WTC11 (cell line): ENCODE measurements at regions not wholly inside any gene's neighbourhood (a gene's known extent, or its start where the extent isn't known, plus 50 kb on each side); places are given as distances from the start of the nearest gene placed in this dataset.

ENCODE experiments used
- ATAC-seq: fragments of 200-7000 bp; cut with Tn5 transposase; 2 replicates; pipeline ENCODE4 v1.10.0; 2021; ENCODE audit warnings: mild to moderate bottlenecking, moderate library complexity
- CTCF ChIA-PET: fragments of 300-600 bp; sonication (Branson Sonifier 250); formaldehyde crosslinking; loops from one replicate; lab custom pipeline; 2021; ENCODE audit warnings: antibody characterized with exemption; lab: Charles Lee
- POLR2A ChIA-PET: fragments of 350-600 bp; sonication (Branson Sonifier 250); formaldehyde crosslinking; loops from one replicate; lab custom pipeline; 2021; ENCODE audit warnings: antibody characterized with exemption; lab: Charles Lee
- DNase-seq: peaks from one replicate; pipeline ENCODE4 v3.0.0; 2021; ENCODE audit warnings: low spot score
- H3K27ac Mint-ChIP-seq: 2 replicates; pipeline ENCODE4 v1.8.0; 2021; ENCODE audit warnings: mixed read lengths
- H3K27me3 Mint-ChIP-seq: 2 replicates; pipeline ENCODE4 v1.8.0; 2021; ENCODE audit warnings: low read depth, mild to moderate bottlenecking, moderate library complexity, mixed read lengths
- H3K36me3 Mint-ChIP-seq: 2 replicates; pipeline ENCODE4 v1.8.0; 2021; ENCODE audit warnings: mixed read lengths
- H3K4me1 Mint-ChIP-seq: 2 replicates; pipeline ENCODE4 v1.8.0; 2022; ENCODE audit warnings: mixed read lengths
- H3K4me3 Mint-ChIP-seq: 2 replicates; pipeline ENCODE4 v1.8.0; 2021; ENCODE audit warnings: mild to moderate bottlenecking, moderate library complexity, mixed read lengths
- H3K9me3 Mint-ChIP-seq: 2 replicates; pipeline ENCODE4 v1.8.0; 2021; ENCODE audit warnings: mixed read lengths
- AR ChIP-seq: fragments of 250-450 bp; sonication (Bioruptor Pico); IDR thresholded peaks from 2 replicates; pipeline ENCODE4 v1.9.0; 2021; ENCODE audit warnings: mild to moderate bottlenecking
- CREB1 ChIP-seq: sonication (generic); formaldehyde crosslinking; IDR thresholded peaks from 2 replicates; pipeline ENCODE4 v1.8.0; 2023; ENCODE audit warnings: mild to moderate bottlenecking, missing genetic modification reagents
- CTCF ChIP-seq: fragments of 200-600 bp; IDR thresholded peaks from 2 replicates; pipeline ENCODE4 v1.8.0; 2022; ENCODE audit warnings: antibody characterized with exemption
- E2F1 ChIP-seq: sonication (generic); formaldehyde crosslinking; IDR thresholded peaks from 2 replicates; pipeline ENCODE4 v1.8.0; 2022; ENCODE audit warnings: mild to moderate bottlenecking, missing genetic modification reagents
- E2F4 ChIP-seq: sonication (generic); formaldehyde crosslinking; IDR thresholded peaks from 2 replicates; pipeline ENCODE4 v1.8.1; 2022; ENCODE audit warnings: low read depth, mild to moderate bottlenecking, moderate library complexity, missing genetic modification reagents, borderline replicate concordance
- EMX1 ChIP-seq: fragments of 250-450 bp; sonication (Bioruptor Pico); IDR thresholded peaks from 2 replicates; pipeline ENCODE4 v1.8.0; 2021; ENCODE audit warnings: mild to moderate bottlenecking
- FOXJ3 ChIP-seq: sonication (generic); formaldehyde crosslinking; IDR thresholded peaks from 2 replicates; pipeline ENCODE4 v1.9.0; 2021; ENCODE audit warnings: missing genetic modification reagents, mild to moderate bottlenecking, borderline replicate concordance
- HMGA2 ChIP-seq: fragments of 250-450 bp; sonication (Bioruptor Pico); IDR thresholded peaks from 2 replicates; pipeline ENCODE4 v1.4.0; 2021; ENCODE audit warnings: mild to moderate bottlenecking, moderate library complexity
- JAZF1 ChIP-seq: fragments of 250-450 bp; sonication (Bioruptor Pico); IDR thresholded peaks from 2 replicates; pipeline ENCODE4 v1.9.0; 2021; ENCODE audit warnings: moderate library complexity, mild to moderate bottlenecking, inconsistent platforms
- KAT7 ChIP-seq: sonication (generic); formaldehyde crosslinking; IDR thresholded peaks from 2 replicates; pipeline ENCODE4 v1.8.1; 2023; ENCODE audit warnings: missing genetic modification reagents, mild to moderate bottlenecking, borderline replicate concordance
- MYBL2 ChIP-seq: sonication (generic); formaldehyde crosslinking; IDR thresholded peaks from 2 replicates; pipeline ENCODE4 v1.8.1; 2023; ENCODE audit warnings: mild to moderate bottlenecking, moderate library complexity, missing genetic modification reagents
- ZNF121 ChIP-seq: sonication (generic); formaldehyde crosslinking; IDR thresholded peaks from 2 replicates; pipeline ENCODE4 v1.8.0; 2023; ENCODE audit warnings: missing genetic modification reagents
- ZNF138 ChIP-seq: sonication (generic); formaldehyde crosslinking; conservative IDR thresholded peaks from 2 replicates; pipeline ENCODE4 v1.8.1; 2022; ENCODE audit warnings: mild to moderate bottlenecking, moderate library complexity, missing genetic modification reagents
- ZNF219 ChIP-seq: sonication (generic); formaldehyde crosslinking; IDR thresholded peaks from 2 replicates; pipeline ENCODE4 v1.8.0; 2023; ENCODE audit warnings: missing genetic modification reagents, mild to moderate bottlenecking, borderline replicate concordance
- ZNF281 ChIP-seq: sonication (generic); formaldehyde crosslinking; IDR thresholded peaks from 2 replicates; pipeline ENCODE4 v1.8.0; 2023; ENCODE audit warnings: mild to moderate bottlenecking, missing genetic modification reagents
- ZNF317 ChIP-seq: sonication (generic); formaldehyde crosslinking; IDR thresholded peaks from 2 replicates; pipeline ENCODE4 v1.8.1; 2023; ENCODE audit warnings: low read depth, mild to moderate bottlenecking, moderate library complexity, missing genetic modification reagents, borderline replicate concordance
- ZNF396 ChIP-seq: fragments of 250-450 bp; sonication (Bioruptor Pico); IDR thresholded peaks from 2 replicates; pipeline ENCODE4 v1.8.0; 2021; ENCODE audit warnings: mild to moderate bottlenecking, moderate library complexity, borderline replicate concordance
- TF ChIP-seq, protein P1 (sequence below): sonication (generic); formaldehyde crosslinking; IDR thresholded peaks from 2 replicates; pipeline ENCODE4 v1.8.1; 2022; ENCODE audit warnings: missing genetic modification reagents, borderline replicate concordance
- TF ChIP-seq, protein P2 (sequence below): sonication (generic); formaldehyde crosslinking; IDR thresholded peaks from 2 replicates; pipeline ENCODE4 v1.8.1; 2022; ENCODE audit warnings: low read depth, missing genetic modification reagents, borderline replicate concordance

GRCh38 chr20:56828402-56828801 lies 199.3 kb downstream of the TFAP2C start (continued):
- TF ChIP-seq CTCF = no peak

GRCh38 chr20:56829788-56830385 lies 200.8 kb downstream of the TFAP2C start:
- Mint-ChIP-seq H3K36me3 (no peaks in the 10 kb centered on the region), H3K4me3 (peak overlapping the region; percentile 42), H3K27me3 (no peaks in the 10 kb centered on the region; the same call in 1 of the 2 replicates), H3K9me3 (peaks cover 5% of the 10 kb centered on the region; the same call in 1 of the 2 replicates), H3K27ac (peak overlapping the region; percentile 54; the same call in 1 of the 2 replicates), H3K4me1 (peaks cover 73% of the 10 kb centered on the region)
- TF ChIP-seq ZNF281 (CRISPR knock-in tag) (no peak), E2F1 (CRISPR knock-in tag) (no peak), ZNF219 (CRISPR knock-in tag) (no peak), JAZF1 (CRISPR knock-in tag) (no peak), KAT7 (CRISPR knock-in tag) (no peak), ZNF138 (CRISPR knock-in tag) (no peak)
- TF ChIP-seq, protein P1, sequence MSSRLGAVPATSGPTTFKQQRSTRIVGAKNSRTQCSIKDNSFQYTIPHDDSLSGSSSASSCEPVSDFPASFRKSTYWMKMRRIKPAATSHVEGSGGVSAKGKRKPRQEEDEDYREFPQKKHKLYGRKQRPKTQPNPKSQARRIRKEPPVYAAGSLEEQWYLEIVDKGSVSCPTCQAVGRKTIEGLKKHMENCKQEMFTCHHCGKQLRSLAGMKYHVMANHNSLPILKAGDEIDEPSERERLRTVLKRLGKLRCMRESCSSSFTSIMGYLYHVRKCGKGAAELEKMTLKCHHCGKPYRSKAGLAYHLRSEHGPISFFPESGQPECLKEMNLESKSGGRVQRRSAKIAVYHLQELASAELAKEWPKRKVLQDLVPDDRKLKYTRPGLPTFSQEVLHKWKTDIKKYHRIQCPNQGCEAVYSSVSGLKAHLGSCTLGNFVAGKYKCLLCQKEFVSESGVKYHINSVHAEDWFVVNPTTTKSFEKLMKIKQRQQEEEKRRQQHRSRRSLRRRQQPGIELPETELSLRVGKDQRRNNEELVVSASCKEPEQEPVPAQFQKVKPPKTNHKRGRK (CRISPR knock-in tag) = no peak
- ChIA-PET CTCF (interaction anchor here (0.6 to 2.5 kb wide), 5 partner anchors 14 to 231 kb away, joined by 4 to 8 read pairs (median 7); no protein-coding TSS in a partner anchor), POLR2A (interaction anchor here (1.1 kb wide), 1 partner anchor 14 kb away, joined by 3 read pairs; no protein-coding TSS in a partner anchor)
- DNase-seq = no peak
- peak; percentile 64 for ATAC-seq

GRCh38 chr20:56831795-56832194 lies 202.7 kb downstream of the TFAP2C start:
- no peaks in the 10 kb centered on the region for H3K9me3 Mint-ChIP-seq
- peaks cover 69% of the 10 kb centered on the region for H3K4me1 Mint-ChIP-seq
- ChIA-PET CTCF (no interaction called here), POLR2A (no interaction called here)
- no peak overlapping the region for H3K27ac Mint-ChIP-seq
- no peak for ATAC-seq
- DNase-seq = no peak
- no peak overlapping the region for H3K4me3 Mint-ChIP-seq
- no peaks in the 10 kb centered on the region for H3K36me3 Mint-ChIP-seq
- no peaks in the 10 kb centered on the region; the same call in 1 of the 2 replicates for H3K27me3 Mint-ChIP-seq
- TF ChIP-seq EMX1 (CRISPR knock-in tag) = no peak
- no peak for TF ChIP-seq FOXJ3 (CRISPR knock-in tag)
- no peak for TF ChIP-seq ZNF317
- TF ChIP-seq ZNF121 (CRISPR knock-in tag) = no peak
- no peak for TF ChIP-seq AR (CRISPR knock-in tag)
- TF ChIP-seq CREB1 (CRISPR knock-in tag) = no peak
- no peak for TF ChIP-seq ZNF396 (CRISPR knock-in tag)
- TF ChIP-seq, protein P2, sequence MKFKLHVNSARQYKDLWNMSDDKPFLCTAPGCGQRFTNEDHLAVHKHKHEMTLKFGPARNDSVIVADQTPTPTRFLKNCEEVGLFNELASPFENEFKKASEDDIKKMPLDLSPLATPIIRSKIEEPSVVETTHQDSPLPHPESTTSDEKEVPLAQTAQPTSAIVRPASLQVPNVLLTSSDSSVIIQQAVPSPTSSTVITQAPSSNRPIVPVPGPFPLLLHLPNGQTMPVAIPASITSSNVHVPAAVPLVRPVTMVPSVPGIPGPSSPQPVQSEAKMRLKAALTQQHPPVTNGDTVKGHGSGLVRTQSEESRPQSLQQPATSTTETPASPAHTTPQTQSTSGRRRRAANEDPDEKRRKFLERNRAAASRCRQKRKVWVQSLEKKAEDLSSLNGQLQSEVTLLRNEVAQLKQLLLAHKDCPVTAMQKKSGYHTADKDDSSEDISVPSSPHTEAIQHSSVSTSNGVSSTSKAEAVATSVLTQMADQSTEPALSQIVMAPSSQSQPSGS (CRISPR knock-in tag) = no peak
- no peak for TF ChIP-seq MYBL2
- no peak for TF ChIP-seq E2F4
- TF ChIP-seq HMGA2 = no peak
